DND-41 (cell line): ENCODE measurements at regions not wholly inside any gene's neighbourhood (a gene's known extent, or its start where the extent isn't known, plus 50 kb on each side); places are given as distances from the start of the nearest gene placed in this dataset.

Experiments
- ATAC-seq: fragments of 200-7000 bp; cut with Tn5 transposase; 3 replicates; pipeline ENCODE4 v1.9.1; 2021; ENCODE audit warnings: low read depth; ENCODE audit not compliant: insufficient read depth
- DNase-seq: peaks from one replicate; pipeline ENCODE4 v3.0.0-alpha.2; 2020
- H2AFZ ChIP-seq: 2 replicates; pipeline ENCODE4 v1.6.0; 2012; ENCODE audit warnings: low read depth, low read length
- H3K27ac ChIP-seq: 2 replicates; pipeline ENCODE4 v1.5.1; 2012; ENCODE audit warnings: low read length, inconsistent platforms
- H3K27me3 ChIP-seq: fragments of 200-600 bp; sonication (generic); 2 replicates; pipeline ENCODE4 v1.6.0; 2012; ENCODE audit warnings: low read length, mild to moderate bottlenecking, inconsistent platforms; ENCODE audit not compliant: insufficient read depth, poor library complexity
- H3K36me3 ChIP-seq: 2 replicates; pipeline ENCODE4 v1.5.1; 2012; ENCODE audit warnings: low read length, inconsistent platforms; ENCODE audit not compliant: insufficient read depth
- H3K4me1 ChIP-seq: 2 replicates; pipeline ENCODE4 v1.5.1; 2012; ENCODE audit warnings: mild to moderate bottlenecking, low read length; ENCODE audit not compliant: insufficient read depth
- H3K4me2 ChIP-seq: 2 replicates; pipeline ENCODE4 v1.6.0; 2012; ENCODE audit warnings: mild to moderate bottlenecking, moderate library complexity, low read length, inconsistent platforms; ENCODE audit not compliant: insufficient read depth
- H3K4me3 ChIP-seq, 2 experiments: fragments of 200-600 bp in 1 of 2; shearing (Covaris generic) in 1 of 2; 2 replicates each; pipeline ENCODE4 v1.5.1; 2012 to 2016; ENCODE audit warnings: inconsistent platforms in 2 of 2, low read length in 2 of 2, mild to moderate bottlenecking in 2 of 2, low read depth in 1 of 2, moderate library complexity in 1 of 2
- H3K79me2 ChIP-seq: 2 replicates; pipeline ENCODE4 v1.6.0; 2012; ENCODE audit warnings: low read length, inconsistent platforms; ENCODE audit not compliant: insufficient read depth
- H3K9ac ChIP-seq: 2 replicates; pipeline ENCODE4 v1.6.0; 2012; ENCODE audit warnings: low read depth, mild to moderate bottlenecking, inconsistent platforms, low read length, moderate library complexity
- H3K9me3 ChIP-seq: 2 replicates; pipeline ENCODE4 v1.5.1; 2012; ENCODE audit warnings: low read length, moderate library complexity, mild to moderate bottlenecking, inconsistent platforms; ENCODE audit not compliant: insufficient read depth, severe bottlenecking
- H4K20me1 ChIP-seq: 2 replicates; pipeline ENCODE4 v1.6.0; 2012; ENCODE audit warnings: low read length; ENCODE audit not compliant: insufficient read depth
- CTCF ChIP-seq: IDR thresholded peaks from 2 replicates; pipeline ENCODE4 v1.5.1; 2012; ENCODE audit warnings: borderline replicate concordance, low read length, moderate library complexity, mild to moderate bottlenecking; ENCODE audit not compliant: poor library complexity, severe bottlenecking; ENCODE audit errors: extremely low read depth
- EZH2 ChIP-seq: IDR thresholded peaks from 3 replicates; pipeline ENCODE4 v1.6.1; 2012; ENCODE audit warnings: borderline replicate concordance, low read depth, mild to moderate bottlenecking, moderate library complexity, low read length, inconsistent platforms; ENCODE audit not compliant: severe bottlenecking

GRCh38 chrX:137215467-137215866 is 181.7 kb upstream of the GPR101 start:
- Histone ChIP-seq H4K20me1 (no peaks in the 10 kb centered on the region), H3K9ac (no peak overlapping the region), H3K27me3 (no peaks in the 10 kb centered on the region), H3K36me3 (no peaks in the 10 kb centered on the region), H3K27ac (no peak overlapping the region), H2AFZ (no peak overlapping the region), H3K79me2 (no peaks in the 10 kb centered on the region), H3K4me1 (no peaks in the 10 kb centered on the region), H3K9me3 (no peaks in the 10 kb centered on the region), H3K4me3 (no peak overlapping the region), H3K4me2 (no peak overlapping the region)
- DNase-seq: no peak
- ATAC-seq: no peak
- TF ChIP-seq EZH2: no peak
- TF ChIP-seq CTCF: no peak

GRCh38 chrX:137212078-137212632 is 178.4 kb upstream of the GPR101 start:
- no peak overlapping the region for H3K27ac ChIP-seq
- ATAC-seq: no peak
- no peak overlapping the region for H2AFZ ChIP-seq
- no peaks in the 10 kb centered on the region for H4K20me1 ChIP-seq
- DNase-seq: no peak
- H3K36me3 ChIP-seq: no peaks in the 10 kb centered on the region
- H3K4me2 ChIP-seq: no peak overlapping the region
- no peaks in the 10 kb centered on the region for H3K79me2 ChIP-seq
- H3K27me3 ChIP-seq: no peaks in the 10 kb centered on the region
- no peaks in the 10 kb centered on the region for H3K4me1 ChIP-seq
- no peaks in the 10 kb centered on the region for H3K9me3 ChIP-seq
- H3K9ac ChIP-seq: no peak overlapping the region
- H3K4me3 ChIP-seq: no peak overlapping the region
- no peak for TF ChIP-seq EZH2
- no peak for TF ChIP-seq CTCF

- no peak for DNase-seq
- Histone ChIP-seq H3K4me3 (no peak overlapping the region), H3K4me1 (no peaks in the 10 kb centered on the region), H2AFZ (no peak overlapping the region), H4K20me1 (no peaks in the 10 kb centered on the region), H3K36me3 (no peaks in the 10 kb centered on the region), H3K4me2 (no peak overlapping the region), H3K9ac (no peak overlapping the region), H3K27me3 (no peaks in the 10 kb centered on the region), H3K27ac (no peak overlapping the region), H3K9me3 (no peaks in the 10 kb centered on the region), H3K79me2 (no peaks in the 10 kb centered on the region)
- ATAC-seq: no peak
- TF ChIP-seq EZH2: no peak
- no peak for TF ChIP-seq CTCF
Observed at GRCh38 chrX:137198040-137198439, 164.2 kb upstream of the GPR101 start.

- Histone ChIP-seq H3K27me3 (no peaks in the 10 kb centered on the region), H3K79me2 (no peaks in the 10 kb centered on the region), H3K27ac (no peak overlapping the region), H4K20me1 (no peaks in the 10 kb centered on the region), H3K9ac (no peak overlapping the region), H3K36me3 (no peaks in the 10 kb centered on the region), H2AFZ (no peak overlapping the region), H3K9me3 (no peaks in the 10 kb centered on the region), H3K4me2 (no peak overlapping the region), H3K4me3 (no peak overlapping the region), H3K4me1 (no peaks in the 10 kb centered on the region)
- ATAC-seq (no peak), DNase-seq (no peak)
- TF ChIP-seq CTCF (no peak), EZH2 (no peak)
Observed at GRCh38 chrX:137195991-137196390, 162.2 kb upstream of the GPR101 start.
